Heart left ventricle (tissue), 13 donors: ENCODE measurements at regions not wholly inside any gene's neighbourhood (a gene's known extent, or its start where the extent isn't known, plus 50 kb on each side); places are given as distances from the start of the nearest gene placed in this dataset.

Source experiments
- CTCF ChIP-seq, 12 donors: fragments of 200-600 bp; sonication (generic) in 4 of 12; IDR thresholded peaks; one replicate each; pipeline versions ENCODE4 v1.5.0 to v1.8.0; 2018 to 2022; ENCODE audit warnings: antibody characterized with exemption in 12 of 12, mild to moderate bottlenecking in 5 of 12
- POLR2A ChIP-seq, 2 donors: fragments of 450-650 bp; IDR thresholded peaks; one replicate each; pipeline ENCODE4 v1.6.1; 2017; ENCODE audit warnings: antibody characterized with exemption in 2 of 2, mild to moderate bottlenecking in 2 of 2, moderate library complexity in 2 of 2
- donor health status: ischemic (EF 13 %, LVEDD 7.1; RV severe dilation, severe dysfunction).
- donor health status: DM: no; HTN: yes; CAD: no.
- donor health status: DM: no; HTN: no; CAD: no.
- donor health status: ischemic (EF 25% LVEDD 6.9; RV normal size, moderate dysfunction).
- donor health status: ischemic (EF 25% LVEDD 5.7; RV mildly dilated, moderate dysfunction).
- donor health status: ischemic (EF 35%, LVEDD 5.7; RV mildly dilated, moderate dysfunction).
- donor health status: nonischemic (EF 11% LVEDD 7.7; RV severe dilation, severe dysfunction).
- donor health status: DM: yes; HTN: yes; CAD: no.
- donor health status: PGD.
- donor health status: ischemic (EF 29% LVEDD 5.4; RV normal size, mild dysfunction).
- donor health status: nonischemic (EF 23%, LVEDD 6.1; RV moderate dilation, normal function).

- TF ChIP-seq POLR2A (IDR thresholded peaks at IDR 0.05) (no peak), CTCF (IDR thresholded peaks at IDR 0.05) (no peak)
These were observed 173.1 kb upstream of the CHRNA7 start for GRCh38 chr15:31857194-31857593.
